HepG2 (cell line): ENCODE measurements at regions not wholly inside any gene's neighbourhood (a gene's known extent, or its start where the extent isn't known, plus 50 kb on each side); places are given as distances from the start of the nearest gene placed in this dataset.

Experiments used
- ATAC-seq: fragments of 200-7000 bp; cut with Tn5 transposase; 3 replicates; pipeline ENCODE4 v1.9.1; 2020; ENCODE audit warnings: mild to moderate bottlenecking, moderate library complexity
- BruUV-seq: library from RNA; stranded (reverse); fragments of 400-500 nt; replicated peaks from 2 replicates; lab custom pipeline; 2021; lab: Mats Ljungman, UMichigan
- CTCF ChIA-PET: fragments of 300-600 bp; formaldehyde crosslinking; extraction: SDS; loops from one replicate; lab custom pipeline; 2021; ENCODE audit warnings: low total read pairs, inconsistent platforms, low intra/inter-chr PET ratio; lab: Yijun Ruan, JAX
- POLR2A ChIA-PET: fragments of 350-600 bp; sonication (Branson Sonifier 250); formaldehyde crosslinking; loops from one replicate; lab custom pipeline; 2020; ENCODE audit warnings: antibody characterized with exemption, inconsistent platforms; lab: Yijun Ruan, JAX
- DNase-seq: peaks from one replicate; pipeline ENCODE4 v3.0.0-alpha.2; 2015; ENCODE audit warnings: low spot score
- FAIRE-seq: peaks from 3 replicates; lab custom pipeline; 2011; peaks lifted over from hg19 to GRCh38; lab: Jason Lieb, UNC
- H2AFZ ChIP-seq: one replicate; pipeline ENCODE4 v1.6.1; 2011; ENCODE audit warnings: low read length, inconsistent platforms
- H3K27ac ChIP-seq: fragments of 300-600 bp; 3 replicates; pipeline ENCODE4 v1.8.0; 2011; ENCODE audit warnings: mixed run types, mild to moderate bottlenecking, mixed read lengths, low read length, inconsistent platforms; ENCODE audit not compliant: insufficient read depth; ENCODE audit errors: extremely low read length
- H3K27me3 ChIP-seq, 2 experiments: fragments of 200-600 bp in 1 of 2; 2 replicates in 1 of 2; 3 replicates in 1 of 2; pipeline versions ENCODE4 v1.6.0 to v1.8.0; 2011; ENCODE audit warnings: low read length in 2 of 2, mild to moderate bottlenecking in 2 of 2, moderate library complexity in 2 of 2, inconsistent platforms in 1 of 2; ENCODE audit not compliant: insufficient read depth in 2 of 2, control insufficient read depth in 1 of 2
- H3K36me3 ChIP-seq, 2 experiments: fragments of 200-600 bp in 1 of 2; replicated peaks in 1 of 2; 2 replicates in 1 of 2; 3 replicates in 1 of 2; pipeline versions ENCODE4 v1.5.1 to v1.8.0; 2011; ENCODE audit warnings: low read length in 2 of 2, inconsistent platforms in 1 of 2; ENCODE audit not compliant: insufficient read depth in 2 of 2, control insufficient read depth in 1 of 2
- H3K4me1 ChIP-seq: 2 replicates; pipeline ENCODE4 v1.5.1; 2012; ENCODE audit warnings: low read length, inconsistent platforms; ENCODE audit not compliant: insufficient read depth
- H3K4me2 ChIP-seq: 2 replicates; pipeline ENCODE4 v1.6.0; 2011; ENCODE audit warnings: low read depth, low read length, inconsistent platforms
- H3K4me3 ChIP-seq, 3 experiments: fragments of 200-600 bp in 1 of 3; sonication (generic), shearing (Covaris generic) in 1 of 3; replicated peaks in 1 of 3; 2 replicates each; pipeline ENCODE4 v1.5.1; 2011 to 2016; ENCODE audit warnings: low read length in 3 of 3, inconsistent platforms in 2 of 3, low read depth in 2 of 3, mild to moderate bottlenecking in 2 of 3, control low read depth in 1 of 3, mixed read lengths in 1 of 3; ENCODE audit not compliant: insufficient read depth in 1 of 3
- H3K79me2 ChIP-seq: one replicate; pipeline ENCODE4 v1.6.1; 2011; ENCODE audit warnings: low read length, inconsistent platforms; ENCODE audit not compliant: insufficient read depth
- H3K9ac ChIP-seq: 2 replicates; pipeline ENCODE4 v1.6.0; 2011; ENCODE audit warnings: mild to moderate bottlenecking, low read depth, low read length, inconsistent platforms; ENCODE audit not compliant: insufficient read depth
- H3K9me3 ChIP-seq: 2 replicates; pipeline ENCODE4 v1.5.1; 2012; ENCODE audit warnings: mild to moderate bottlenecking, low read length
- H4K20me1 ChIP-seq: 2 replicates; pipeline ENCODE4 v1.6.0; 2011; ENCODE audit warnings: inconsistent platforms, mild to moderate bottlenecking, low read length, moderate library complexity; ENCODE audit not compliant: insufficient read depth
- GABPA ChIP-seq, 2 experiments: IDR thresholded peaks; 2 replicates each; pipeline ENCODE4 v1.6.1; 2011 to 2016; ENCODE audit warnings: low read depth in 2 of 2, low read length in 1 of 2, missing biosample characterization in 1 of 2, missing genetic modification characterization in 1 of 2
- HOXD1 ChIP-seq: sonication (generic); formaldehyde crosslinking; IDR thresholded peaks from 2 replicates; pipeline ENCODE4 v1.5.0; 2020; ENCODE audit warnings: missing genetic modification reagents
- TEAD2 ChIP-seq: sonication (generic); formaldehyde crosslinking; IDR thresholded peaks from 2 replicates; pipeline ENCODE4 v1.9.0; 2021; ENCODE audit warnings: missing genetic modification reagents
- ZNF558 ChIP-seq: sonication (generic); formaldehyde crosslinking; IDR thresholded peaks from 2 replicates; pipeline ENCODE4 v1.9.0; 2022; ENCODE audit warnings: mild to moderate bottlenecking, missing genetic modification reagents, borderline replicate concordance
- ZNF724P ChIP-seq: sonication (generic); formaldehyde crosslinking; IDR thresholded peaks from 2 replicates; pipeline ENCODE4 v1.8.0; 2022; ENCODE audit warnings: missing genetic modification reagents, borderline replicate concordance
- ZNF772 ChIP-seq: sonication (generic); formaldehyde crosslinking; IDR thresholded peaks from 2 replicates; pipeline ENCODE4 v1.5.0; 2020; ENCODE audit warnings: mild to moderate bottlenecking, missing genetic modification reagents
- ZSCAN9 ChIP-seq: IDR thresholded peaks from 2 replicates; pipeline ENCODE4 v1.6.1; 2016; ENCODE audit warnings: borderline replicate concordance
- WGBS: methylation state at CpG from one replicate; pipeline ENCODE4 v1.1.6; 2017; ENCODE audit warnings: low lambda C conversion rate; 5-methylcytosine and 5-hydroxymethylcytosine counted together
- in situ Hi-C: cut with HindIII; loops from 2 replicates; pipeline ENCODE4 v1.10.0; 2017; ENCODE audit warnings: low pct_unique_long_range_greater_than_20kb; ENCODE audit not compliant: extremely low pct_ligation_motif_present
- intact Hi-C: fragments of 100-400 bp; cut with micrococcal nuclease; formaldehyde crosslinking; loops from one replicate; pipeline ENCODE4 v1.10.0; 2022; ENCODE audit not compliant: unreplicated experiment
- TF ChIP-seq, protein P1 (sequence below): sonication (generic); formaldehyde crosslinking; IDR thresholded peaks from 2 replicates; pipeline ENCODE4 v1.4.0; 2020; ENCODE audit warnings: missing genetic modification reagents
- TF ChIP-seq, protein P2 (sequence below): sonication (generic); formaldehyde crosslinking; IDR thresholded peaks from 2 replicates; pipeline ENCODE4 v1.4.0; 2020; ENCODE audit warnings: missing genetic modification reagents, borderline replicate concordance

DNA sequence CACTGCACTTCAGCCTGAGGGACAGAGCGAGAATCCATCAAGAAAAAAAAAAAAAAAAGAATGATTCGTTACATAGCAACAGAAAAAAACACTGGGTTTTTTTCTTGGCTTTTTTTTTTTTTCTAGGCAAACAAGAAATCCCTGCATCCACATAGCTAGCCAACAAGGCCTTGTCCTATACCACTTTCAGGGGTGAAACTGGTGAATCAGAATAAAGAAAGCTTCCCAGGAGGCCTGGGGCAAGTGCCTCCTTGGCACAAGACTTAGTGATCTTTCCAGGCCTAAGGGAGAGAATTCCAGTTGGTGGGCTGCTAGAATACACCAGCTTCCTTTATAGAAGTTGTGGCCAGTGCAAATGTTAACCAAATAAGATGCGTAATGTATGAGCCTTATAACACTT lies 90.0 kb downstream of the VCPKMT start:
- DNase-seq (no peak), FAIRE-seq (no peak)
- no peak overlapping the region for H3K4me3 ChIP-seq
- no peaks in the 10 kb centered on the region for H3K27me3 ChIP-seq
- H3K4me1 ChIP-seq, result peaks cover 37% of the 10 kb centered on the region
- ChIA-PET POLR2A (interaction anchor here (1.1 kb wide), 1 partner anchor 36 kb away, joined by 4 read pairs; no protein-coding TSS in a partner anchor), CTCF (no interaction called here)
- no peaks in the 10 kb centered on the region for H3K36me3 ChIP-seq
- TF ChIP-seq, protein P1, sequence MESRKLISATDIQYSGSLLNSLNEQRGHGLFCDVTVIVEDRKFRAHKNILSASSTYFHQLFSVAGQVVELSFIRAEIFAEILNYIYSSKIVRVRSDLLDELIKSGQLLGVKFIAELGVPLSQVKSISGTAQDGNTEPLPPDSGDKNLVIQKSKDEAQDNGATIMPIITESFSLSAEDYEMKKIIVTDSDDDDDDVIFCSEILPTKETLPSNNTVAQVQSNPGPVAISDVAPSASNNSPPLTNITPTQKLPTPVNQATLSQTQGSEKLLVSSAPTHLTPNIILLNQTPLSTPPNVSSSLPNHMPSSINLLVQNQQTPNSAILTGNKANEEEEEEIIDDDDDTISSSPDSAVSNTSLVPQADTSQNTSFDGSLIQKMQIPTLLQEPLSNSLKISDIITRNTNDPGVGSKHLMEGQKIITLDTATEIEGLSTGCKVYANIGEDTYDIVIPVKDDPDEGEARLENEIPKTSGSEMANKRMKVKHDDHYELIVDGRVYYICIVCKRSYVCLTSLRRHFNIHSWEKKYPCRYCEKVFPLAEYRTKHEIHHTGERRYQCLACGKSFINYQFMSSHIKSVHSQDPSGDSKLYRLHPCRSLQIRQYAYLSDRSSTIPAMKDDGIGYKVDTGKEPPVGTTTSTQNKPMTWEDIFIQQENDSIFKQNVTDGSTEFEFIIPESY (CRISPR knock-in tag), result no peak
- no peak for TF ChIP-seq ZNF772 (CRISPR knock-in tag)
- TF ChIP-seq ZSCAN9 (CRISPR knock-in tag), result no peak
- no peak for TF ChIP-seq ZNF558 (CRISPR knock-in tag)
- no peak for TF ChIP-seq ZNF724P (CRISPR knock-in tag)
- TF ChIP-seq TEAD2 (CRISPR knock-in tag), result no peak
- TF ChIP-seq, protein P2, sequence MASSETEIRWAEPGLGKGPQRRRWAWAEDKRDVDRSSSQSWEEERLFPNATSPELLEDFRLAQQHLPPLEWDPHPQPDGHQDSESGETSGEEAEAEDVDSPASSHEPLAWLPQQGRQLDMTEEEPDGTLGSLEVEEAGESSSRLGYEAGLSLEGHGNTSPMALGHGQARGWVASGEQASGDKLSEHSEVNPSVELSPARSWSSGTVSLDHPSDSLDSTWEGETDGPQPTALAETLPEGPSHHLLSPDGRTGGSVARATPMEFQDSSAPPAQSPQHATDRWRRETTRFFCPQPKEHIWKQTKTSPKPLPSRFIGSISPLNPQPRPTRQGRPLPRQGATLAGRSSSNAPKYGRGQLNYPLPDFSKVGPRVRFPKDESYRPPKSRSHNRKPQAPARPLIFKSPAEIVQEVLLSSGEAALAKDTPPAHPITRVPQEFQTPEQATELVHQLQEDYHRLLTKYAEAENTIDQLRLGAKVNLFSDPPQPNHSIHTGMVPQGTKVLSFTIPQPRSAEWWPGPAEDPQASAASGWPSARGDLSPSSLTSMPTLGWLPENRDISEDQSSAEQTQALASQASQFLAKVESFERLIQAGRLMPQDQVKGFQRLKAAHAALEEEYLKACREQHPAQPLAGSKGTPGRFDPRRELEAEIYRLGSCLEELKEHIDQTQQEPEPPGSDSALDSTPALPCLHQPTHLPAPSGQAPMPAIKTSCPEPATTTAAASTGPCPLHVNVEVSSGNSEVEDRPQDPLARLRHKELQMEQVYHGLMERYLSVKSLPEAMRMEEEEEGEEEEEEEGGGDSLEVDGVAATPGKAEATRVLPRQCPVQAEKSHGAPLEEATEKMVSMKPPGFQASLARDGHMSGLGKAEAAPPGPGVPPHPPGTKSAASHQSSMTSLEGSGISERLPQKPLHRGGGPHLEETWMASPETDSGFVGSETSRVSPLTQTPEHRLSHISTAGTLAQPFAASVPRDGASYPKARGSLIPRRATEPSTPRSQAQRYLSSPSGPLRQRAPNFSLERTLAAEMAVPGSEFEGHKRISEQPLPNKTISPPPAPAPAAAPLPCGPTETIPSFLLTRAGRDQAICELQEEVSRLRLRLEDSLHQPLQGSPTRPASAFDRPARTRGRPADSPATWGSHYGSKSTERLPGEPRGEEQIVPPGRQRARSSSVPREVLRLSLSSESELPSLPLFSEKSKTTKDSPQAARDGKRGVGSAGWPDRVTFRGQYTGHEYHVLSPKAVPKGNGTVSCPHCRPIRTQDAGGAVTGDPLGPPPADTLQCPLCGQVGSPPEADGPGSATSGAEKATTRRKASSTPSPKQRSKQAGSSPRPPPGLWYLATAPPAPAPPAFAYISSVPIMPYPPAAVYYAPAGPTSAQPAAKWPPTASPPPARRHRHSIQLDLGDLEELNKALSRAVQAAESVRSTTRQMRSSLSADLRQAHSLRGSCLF (CRISPR knock-in tag), result no peak
- TF ChIP-seq GABPA (IDR thresholded peaks at IDR 0.05; ENCODE audit: low read depth, low read length), result no peak
- no peak for TF ChIP-seq GABPA (CRISPR knock-in tag; IDR thresholded peaks at IDR 0.05; ENCODE audit: low read depth)
- no peak for TF ChIP-seq HOXD1
- TF ChIP-seq, all 625 proteins: peak for 0
- H3K79me2 ChIP-seq, result no peaks in the 10 kb centered on the region
- no peak for ATAC-seq
- WGBS, result 60% methylated on average over 3 of the region's 3 CpGs
- in situ Hi-C loops (no loop called here), intact Hi-C loops (no loop called here)
- no peak overlapping the region for H3K4me2 ChIP-seq
- BruUV-seq, result no TSS peak
- no peaks in the 10 kb centered on the region for H4K20me1 ChIP-seq
- no peak overlapping the region for H2AFZ ChIP-seq
- H3K27ac ChIP-seq, result no peak overlapping the region
- H3K9me3 ChIP-seq, result peaks cover 7% of the 10 kb centered on the region
- H3K9ac ChIP-seq, result no peak overlapping the region
